ENCODE measurements at regions not wholly inside any gene's neighbourhood (a gene's known extent, or its start where the extent isn't known, plus 50 kb on each side); places are given as distances from the start of the nearest gene placed in this dataset.
A peak's percentile ranks its signal among the peaks of the same experiment; 100 is the strongest.

GRCh38 chr21:15409031-15409430 lies 320.8 kb upstream of the USP25 start:
- H3K4me3 Mint-ChIP-seq (ENCODE audit: unreplicated experiment), result no peak overlapping the region
- intact Hi-C loops (cut with micrococcal nuclease), result no loop called here
- no peaks in the 10 kb centered on the region for H3K36me3 Mint-ChIP-seq (ENCODE audit: insufficient read depth, unreplicated experiment)
- ChIA-PET POLR2A (no interaction called here), CTCF (interaction anchor here (1.6 kb wide), 1 partner anchor 13 kb away, joined by 5 read pairs; no protein-coding TSS in a partner anchor)
- H3K27ac Mint-ChIP-seq (ENCODE audit: low read depth, unreplicated experiment), result no peak overlapping the region
- no TSS peak for BruUV-seq (replicated peaks)
- no peaks in the 10 kb centered on the region for H3K27me3 Mint-ChIP-seq (ENCODE audit: insufficient read depth, unreplicated experiment)
- no peak for TF ChIP-seq CTCF (IDR thresholded peaks at IDR 0.05; ENCODE audit: unreplicated experiment)
- no peaks in the 10 kb centered on the region for H3K9me3 Mint-ChIP-seq (ENCODE audit: unreplicated experiment)
- DNase-seq (ENCODE audit: unreplicated experiment), result no peak
- peaks cover 6% of the 10 kb centered on the region for H3K4me1 Mint-ChIP-seq (ENCODE audit: insufficient read depth, unreplicated experiment)

DNA sequence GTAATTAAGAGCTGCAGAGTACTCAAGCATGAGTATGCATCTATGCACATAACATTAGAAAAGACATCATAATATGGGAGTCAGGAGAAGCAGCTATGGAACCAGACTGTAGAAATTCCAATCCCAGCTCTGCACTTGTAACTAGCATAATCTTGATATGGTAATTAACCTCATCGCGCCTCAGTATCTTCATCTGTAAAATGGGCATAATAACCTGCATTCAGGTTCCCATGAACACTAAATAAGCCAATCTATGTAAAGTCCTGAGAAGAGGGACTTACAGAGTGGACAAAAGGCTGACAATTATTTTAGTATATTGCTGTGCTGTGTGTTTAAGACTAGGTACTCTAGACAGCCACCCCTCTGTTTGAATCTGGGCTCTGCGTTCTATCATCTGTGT lies 318.9 kb upstream of the USP25 start:
- BruUV-seq (replicated peaks), result no TSS peak
- intact Hi-C loops (cut with micrococcal nuclease), result no loop called here
- peaks cover 10% of the 10 kb centered on the region for H3K4me1 Mint-ChIP-seq (ENCODE audit: insufficient read depth, unreplicated experiment)
- ChIA-PET POLR2A (no interaction called here), CTCF (interaction anchor here (0.6 kb wide), 1 partner anchor 1006 kb away, joined by 3 read pairs; no protein-coding TSS in a partner anchor)
- DNase-seq (ENCODE audit: unreplicated experiment), result no peak
- no peak overlapping the region for H3K27ac Mint-ChIP-seq (ENCODE audit: low read depth, unreplicated experiment)
- H3K4me3 Mint-ChIP-seq (ENCODE audit: unreplicated experiment), result no peak overlapping the region
- no peak for TF ChIP-seq CTCF (IDR thresholded peaks at IDR 0.05; ENCODE audit: unreplicated experiment)
- H3K9me3 Mint-ChIP-seq (ENCODE audit: unreplicated experiment), result no peaks in the 10 kb centered on the region
- no peaks in the 10 kb centered on the region for H3K27me3 Mint-ChIP-seq (ENCODE audit: insufficient read depth, unreplicated experiment)
- H3K36me3 Mint-ChIP-seq (ENCODE audit: insufficient read depth, unreplicated experiment), result no peaks in the 10 kb centered on the region

GRCh38 chr21:15414057-15414456 lies 315.7 kb upstream of the USP25 start:
- intact Hi-C loops (cut with micrococcal nuclease), result no loop called here
- ChIA-PET POLR2A (interaction anchor here (1.6 kb wide), 1 partner anchor 9 kb away, joined by 3 read pairs; no protein-coding TSS in a partner anchor), CTCF (interaction anchor here (1.0 kb wide), 1 partner anchor 9 kb away, joined by 4 read pairs; no protein-coding TSS in a partner anchor)
- DNase-seq (ENCODE audit: unreplicated experiment), result peak; percentile 2
- peaks cover 21% of the 10 kb centered on the region for H3K4me1 Mint-ChIP-seq (ENCODE audit: insufficient read depth, unreplicated experiment)
- H3K27ac Mint-ChIP-seq (ENCODE audit: low read depth, unreplicated experiment), result no peak overlapping the region
- no peak for TF ChIP-seq CTCF (IDR thresholded peaks at IDR 0.05; ENCODE audit: unreplicated experiment)
- no peaks in the 10 kb centered on the region for H3K36me3 Mint-ChIP-seq (ENCODE audit: insufficient read depth, unreplicated experiment)
- H3K9me3 Mint-ChIP-seq (ENCODE audit: unreplicated experiment), result no peaks in the 10 kb centered on the region
- H3K4me3 Mint-ChIP-seq (ENCODE audit: unreplicated experiment), result no peak overlapping the region
- H3K27me3 Mint-ChIP-seq (ENCODE audit: insufficient read depth, unreplicated experiment), result no peaks in the 10 kb centered on the region
- BruUV-seq (replicated peaks), result no TSS peak

DNA sequence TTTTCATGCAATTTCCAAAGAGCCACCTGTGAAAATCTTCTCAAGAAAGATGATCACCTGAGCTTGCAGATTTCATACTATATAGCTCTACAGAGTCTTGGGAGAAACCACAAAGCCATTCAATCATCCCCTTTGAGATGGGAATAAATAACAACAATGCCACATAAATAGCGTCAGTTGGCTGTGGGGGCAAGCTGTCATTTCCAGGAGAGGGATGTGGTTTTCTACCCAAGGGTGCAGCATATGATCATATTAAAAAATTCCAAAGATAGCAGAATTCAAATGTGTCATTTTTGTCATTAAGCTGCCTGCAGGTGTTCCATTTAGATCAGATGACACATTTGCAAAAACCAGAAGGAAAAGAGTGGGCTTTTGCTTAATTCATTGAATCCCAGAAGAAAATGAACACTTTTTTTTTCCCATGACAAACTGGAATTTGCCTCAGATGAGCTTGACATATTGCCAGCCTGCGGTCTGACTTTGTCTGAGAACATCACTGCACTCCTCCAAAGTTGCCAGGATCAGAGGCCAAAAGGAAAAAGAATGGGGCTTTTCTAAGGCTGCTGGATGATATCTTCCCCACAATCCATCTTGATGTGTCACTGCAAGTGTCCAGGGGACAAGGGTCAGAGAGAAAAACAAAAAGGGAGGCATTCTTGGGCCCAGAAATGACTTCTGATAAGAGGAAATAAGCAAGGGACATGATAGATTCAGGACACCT lies 314.1 kb upstream of the USP25 start:
- Mint-ChIP-seq H3K9me3 (ENCODE audit: unreplicated experiment) (no peaks in the 10 kb centered on the region), H3K27me3 (ENCODE audit: insufficient read depth, unreplicated experiment) (no peaks in the 10 kb centered on the region), H3K36me3 (ENCODE audit: insufficient read depth, unreplicated experiment) (no peaks in the 10 kb centered on the region), H3K27ac (ENCODE audit: low read depth, unreplicated experiment) (no peak overlapping the region), H3K4me1 (ENCODE audit: insufficient read depth, unreplicated experiment) (peaks cover 21% of the 10 kb centered on the region), H3K4me3 (ENCODE audit: unreplicated experiment) (no peak overlapping the region)
- ChIA-PET POLR2A (no interaction called here), CTCF (interaction anchor here (0.8 to 1.5 kb wide), 2 partner anchors 35 to 48 kb away, joined by 3 read pairs; no protein-coding TSS in a partner anchor)
- TF ChIP-seq CTCF (IDR thresholded peaks at IDR 0.05; ENCODE audit: unreplicated experiment), result no peak
- intact Hi-C loops (cut with micrococcal nuclease), result no loop called here
- peak; percentile 43 for DNase-seq (ENCODE audit: unreplicated experiment)
- no TSS peak for BruUV-seq (replicated peaks)

Measured in MCF 10A (cell line).